HG02852 (cell line): ENCODE measurements at regions not wholly inside any gene's neighbourhood (a gene's known extent, or its start where the extent isn't known, plus 50 kb on each side); places are given as distances from the start of the nearest gene placed in this dataset.
"Not testable (repeated sequence)": the region's sequence is repeated elsewhere in the genome, so short reads cannot be mapped to it uniquely, and the experiment has no call there.

Experiments used
- ATAC-seq: cut with Tn5 transposase; IDR thresholded peaks from one replicate; pipeline ENCODE4 v1.9.1; 2021; ENCODE audit warnings: mild to moderate bottlenecking, moderate library complexity; ENCODE audit not compliant: unreplicated experiment

DNA sequence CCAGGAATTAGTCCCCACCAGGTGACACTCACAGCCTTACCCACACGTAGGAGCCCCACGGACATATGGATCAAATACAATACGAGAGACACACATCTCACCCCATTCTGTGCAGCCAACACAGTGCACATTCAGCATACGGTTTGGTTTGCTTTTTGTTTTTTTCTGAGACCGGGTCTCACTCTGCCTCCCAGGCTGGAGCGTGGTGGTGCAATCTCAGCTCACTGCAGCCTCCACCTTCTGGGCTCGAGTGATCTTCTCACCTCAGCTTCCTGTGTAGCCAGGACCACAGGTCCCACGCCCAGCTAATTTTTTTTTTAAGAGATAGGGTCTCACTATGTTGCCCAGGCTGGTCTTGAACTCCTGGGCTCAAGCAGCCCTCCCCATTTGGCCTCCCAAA is 102.8 kb downstream of the POTEB start:
- not testable (repeated sequence) for ATAC-seq

DNA sequence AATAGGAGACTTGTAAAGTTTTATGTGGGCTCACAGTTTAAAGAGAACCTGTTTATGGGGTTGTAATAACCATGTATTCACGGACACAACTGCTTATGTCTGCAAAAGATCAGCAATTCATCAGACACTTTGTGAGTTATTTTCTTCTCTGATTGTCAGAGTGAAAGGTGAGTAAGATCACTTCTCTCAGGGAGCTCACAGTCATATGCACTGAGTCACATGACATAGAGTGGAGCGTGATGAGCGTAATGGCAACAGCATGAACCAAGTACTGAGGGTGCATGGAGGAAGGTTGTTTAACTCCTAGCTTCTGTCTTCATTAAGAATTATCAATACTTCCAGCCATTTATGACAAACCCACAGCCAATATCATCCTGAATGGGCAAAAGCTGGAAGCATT is 111.0 kb downstream of the POTEB start:
- ATAC-seq: not testable (repeated sequence)

DNA sequence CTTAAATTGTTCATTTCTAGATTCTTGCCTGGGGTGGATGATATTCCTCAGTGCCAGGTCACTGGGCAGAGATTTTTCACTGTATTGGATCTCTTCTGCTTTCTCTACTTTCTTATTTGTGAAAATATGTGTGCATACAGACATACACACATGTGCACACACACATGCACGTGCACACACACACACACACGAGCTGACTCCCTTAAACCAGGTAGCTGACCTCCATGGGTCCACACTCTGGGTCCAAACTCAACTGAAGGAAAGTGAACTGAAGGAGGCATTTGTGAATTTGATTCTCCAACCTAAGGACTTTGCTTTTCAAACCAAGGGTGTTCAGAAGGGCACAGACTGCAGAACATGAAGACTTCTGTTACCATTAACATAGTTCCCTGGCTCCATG is 113.8 kb downstream of the POTEB start:
- not testable (repeated sequence) for ATAC-seq

DNA sequence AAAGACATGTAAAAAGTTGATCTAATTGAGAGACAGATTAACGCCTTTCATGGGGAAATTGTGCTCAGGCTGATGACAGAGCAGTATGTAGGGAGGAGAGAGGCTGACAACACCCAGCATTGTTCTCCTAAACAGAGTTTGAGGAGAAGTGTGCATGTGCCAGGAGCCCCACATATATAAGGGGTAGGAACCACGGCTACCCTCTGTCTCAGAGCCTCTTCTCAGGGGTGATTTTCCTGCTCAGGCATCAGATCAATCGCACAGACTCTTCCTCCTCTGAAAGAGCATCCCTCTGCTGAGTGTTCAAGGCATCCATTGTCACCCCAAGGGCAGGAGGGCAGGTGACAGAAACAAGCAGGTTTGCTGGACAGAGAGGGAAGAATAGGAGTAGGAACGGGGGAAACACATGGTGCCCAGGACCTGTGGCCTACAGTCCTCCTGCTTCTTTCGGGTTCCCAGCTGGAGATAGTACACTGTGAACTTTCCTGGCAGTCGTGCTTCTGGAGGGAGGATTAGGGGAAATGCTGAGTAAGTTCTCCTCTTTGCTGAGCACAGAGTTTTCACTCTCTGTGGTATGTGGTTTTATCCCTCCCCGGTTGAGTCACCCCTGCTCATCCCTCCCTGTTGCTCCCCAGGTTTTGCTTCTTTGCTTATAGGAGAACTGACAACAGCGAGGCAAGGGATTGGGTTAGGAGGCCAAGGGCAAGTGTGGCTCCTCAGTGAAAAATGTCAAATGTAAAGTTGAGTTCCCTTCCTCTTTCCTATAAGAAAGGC is 117.1 kb downstream of the POTEB start:
- ATAC-seq: peak; percentile 66

DNA sequence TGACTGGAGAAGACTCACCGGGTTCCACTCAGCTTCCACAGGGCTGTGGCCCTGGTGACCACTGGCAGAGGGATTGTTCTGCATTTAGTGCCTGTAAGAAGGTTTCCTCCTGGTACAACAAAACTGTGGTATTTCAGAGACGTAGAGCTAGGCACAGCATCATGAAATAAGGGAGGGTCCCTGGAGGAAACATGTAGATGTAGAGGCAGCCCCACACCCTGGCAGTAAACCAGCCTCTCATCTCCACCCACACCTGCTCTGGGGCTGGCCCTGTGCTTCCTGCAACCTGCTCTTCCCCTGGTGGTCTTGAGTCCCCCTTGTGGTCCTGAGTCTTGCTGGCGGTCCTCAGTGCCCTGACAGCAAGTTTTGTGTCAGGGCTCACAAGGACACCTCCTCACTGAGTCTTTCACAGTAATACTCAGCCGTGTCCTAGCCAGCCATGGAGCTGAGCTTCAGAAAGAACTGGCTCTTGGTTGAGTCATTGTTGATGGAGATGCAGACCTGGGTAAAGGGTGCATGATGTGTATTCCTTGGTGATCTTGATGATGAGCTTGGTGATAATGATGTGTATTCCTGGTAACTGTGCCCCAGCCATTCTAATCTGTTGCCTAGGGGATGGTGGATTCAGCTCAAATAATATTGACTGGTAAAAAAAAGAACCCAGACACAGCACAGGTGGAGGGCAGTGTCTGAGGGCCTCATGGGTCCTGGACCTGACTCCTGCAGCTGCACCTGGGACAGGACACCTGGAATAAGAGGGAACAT is 118.0 kb downstream of the POTEB start:
- ATAC-seq: not testable (repeated sequence)

DNA sequence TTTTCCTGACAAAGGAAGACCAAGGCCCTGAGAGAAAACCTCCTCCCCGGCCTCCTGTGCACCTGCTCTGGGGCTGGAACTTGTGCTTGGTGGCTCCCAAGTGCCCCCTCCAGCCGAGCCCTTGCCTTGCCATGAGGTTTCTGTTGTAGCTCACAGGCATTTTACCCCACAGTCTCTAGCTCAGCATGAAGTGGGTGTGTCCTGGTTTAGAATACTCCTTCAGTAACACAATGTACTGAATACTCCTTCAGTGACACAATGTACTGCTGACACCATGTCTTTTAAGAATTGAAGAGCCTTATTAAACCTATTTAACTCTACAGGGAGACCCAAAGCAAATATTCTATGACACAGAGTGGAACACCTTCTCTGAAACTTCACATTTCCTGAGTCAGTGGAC is 123.7 kb downstream of the POTEB start:
- ATAC-seq: not testable (repeated sequence)

DNA sequence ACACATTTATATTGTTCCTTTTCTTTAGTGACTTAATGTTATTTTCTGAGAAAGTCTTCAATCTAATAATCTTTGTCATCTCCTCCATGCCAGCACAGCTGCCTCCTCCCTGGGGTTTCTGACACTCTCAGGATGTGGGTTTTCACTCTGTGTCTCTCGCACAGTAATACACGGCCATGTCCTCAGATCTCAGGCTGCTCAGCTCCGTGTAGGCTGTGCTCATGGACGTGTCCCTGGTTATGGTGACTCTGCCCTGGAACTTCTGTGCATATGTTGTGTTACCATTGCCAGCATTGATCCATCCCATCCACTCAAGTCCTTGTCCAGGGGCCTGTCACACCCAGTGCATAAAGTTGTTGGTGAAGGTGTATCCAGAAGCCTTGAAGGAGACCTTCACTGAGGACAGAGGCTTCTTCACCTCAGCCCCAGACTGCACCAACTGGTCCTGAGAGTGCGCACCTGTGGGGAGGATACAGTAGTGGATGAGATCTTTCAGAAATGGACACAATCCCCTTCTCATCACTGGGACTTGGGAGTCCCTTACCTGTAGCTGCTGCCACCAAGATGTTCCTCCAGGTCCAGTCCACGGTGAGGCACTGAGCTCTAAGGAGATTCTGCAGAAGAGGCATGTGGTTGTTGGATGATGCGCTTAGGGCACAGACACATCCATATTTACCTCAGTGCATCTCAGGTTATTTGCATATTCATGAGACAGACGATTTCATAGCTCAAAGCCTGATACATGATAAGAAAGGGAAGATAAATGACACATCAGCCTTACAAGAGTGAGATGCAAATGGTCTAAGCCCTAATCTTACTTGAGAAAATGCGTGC is 125.2 kb downstream of the POTEB start:
- ATAC-seq: not testable (repeated sequence)

DNA sequence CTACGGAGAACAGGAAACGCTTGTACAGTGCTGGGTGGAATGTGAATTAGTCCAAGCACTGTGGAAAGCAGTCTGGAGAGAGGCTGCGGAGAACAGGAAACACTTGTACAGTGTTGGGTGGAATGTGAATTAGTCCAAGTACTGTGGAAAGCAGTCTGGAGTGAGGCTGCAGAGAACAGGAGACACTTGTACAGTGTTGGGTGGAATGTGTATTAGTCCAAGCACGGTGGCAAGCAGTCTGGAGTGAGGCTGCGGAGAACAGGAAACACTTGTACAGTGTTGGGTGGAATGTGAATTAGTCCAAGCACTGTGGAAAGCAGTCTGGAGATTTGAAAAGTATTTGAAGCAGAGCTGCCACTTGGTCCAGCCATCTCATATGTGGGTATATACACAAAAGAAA is 128.4 kb downstream of the POTEB start:
- ATAC-seq: not testable (repeated sequence)

DNA sequence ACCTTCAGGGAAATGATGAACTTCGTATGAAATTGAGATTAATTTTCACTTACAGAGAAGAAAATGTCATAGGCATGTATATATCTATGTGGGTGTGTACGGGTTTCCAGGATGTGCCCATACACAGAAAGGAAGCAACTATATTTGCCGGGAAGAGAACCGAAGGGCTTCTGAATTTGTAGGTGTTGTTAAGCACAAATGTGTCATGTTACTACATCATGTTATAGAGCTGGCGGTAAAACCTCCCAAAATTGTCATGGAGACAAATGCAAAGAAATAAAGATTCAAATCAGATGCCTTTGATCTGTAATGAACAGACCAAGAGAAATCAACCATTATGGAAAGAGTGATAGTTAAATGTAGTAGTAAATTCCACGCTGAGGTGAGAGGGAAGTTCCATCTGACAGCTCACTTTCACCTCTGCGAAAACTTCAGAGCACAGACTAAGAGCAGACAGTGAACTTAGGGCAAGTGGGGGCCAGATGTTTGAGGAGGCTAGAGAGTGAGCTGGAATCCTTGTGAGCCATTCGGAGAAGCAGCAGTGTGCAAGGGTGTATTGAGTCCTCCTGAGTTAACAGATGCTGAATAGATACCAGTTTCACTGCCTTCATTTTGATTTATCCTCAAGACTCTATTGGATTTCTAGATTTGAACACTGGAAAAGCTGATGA is 133.2 kb downstream of the POTEB start:
- ATAC-seq: not testable (repeated sequence)

DNA sequence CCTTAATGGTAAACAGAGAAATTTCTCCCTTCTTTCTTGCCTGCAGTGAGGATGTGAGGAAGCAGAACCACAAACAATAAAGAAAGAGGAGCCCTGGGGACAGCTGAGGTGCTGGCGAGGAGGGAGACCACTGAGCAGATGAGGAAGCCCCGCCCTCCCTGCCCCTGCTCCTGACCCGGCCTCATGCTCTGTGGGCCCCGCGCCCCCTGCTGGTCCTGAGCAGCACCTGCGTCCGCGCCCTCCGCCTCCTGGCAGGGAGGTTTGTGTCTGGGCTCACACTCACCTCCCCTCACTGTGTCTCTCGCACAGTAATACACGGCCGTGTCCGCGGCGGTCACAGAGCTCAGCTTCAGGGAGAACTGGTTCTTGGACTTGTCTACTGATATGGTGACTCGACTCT is 135.5 kb downstream of the POTEB start:
- not testable (repeated sequence) for ATAC-seq

DNA sequence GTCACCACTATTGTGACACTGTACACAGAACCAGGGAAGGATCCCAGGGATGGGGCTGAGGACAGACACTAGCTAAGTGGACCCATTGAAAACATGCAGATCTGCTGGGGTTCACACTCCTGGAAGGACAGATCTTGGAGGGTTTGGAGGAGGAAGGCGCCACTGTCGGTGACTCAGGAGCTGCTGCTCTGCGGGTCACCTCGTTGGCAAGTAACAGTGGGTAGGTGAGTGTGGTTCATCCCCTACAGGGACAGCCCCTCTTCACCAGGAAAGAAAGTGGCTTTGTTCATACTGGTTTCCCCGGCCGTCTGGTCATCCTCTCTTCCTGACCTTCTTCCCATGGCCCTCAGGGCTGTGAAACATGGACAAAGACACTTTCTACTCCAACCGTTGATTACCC is 139.5 kb downstream of the POTEB start:
- not testable (repeated sequence) for ATAC-seq

DNA sequence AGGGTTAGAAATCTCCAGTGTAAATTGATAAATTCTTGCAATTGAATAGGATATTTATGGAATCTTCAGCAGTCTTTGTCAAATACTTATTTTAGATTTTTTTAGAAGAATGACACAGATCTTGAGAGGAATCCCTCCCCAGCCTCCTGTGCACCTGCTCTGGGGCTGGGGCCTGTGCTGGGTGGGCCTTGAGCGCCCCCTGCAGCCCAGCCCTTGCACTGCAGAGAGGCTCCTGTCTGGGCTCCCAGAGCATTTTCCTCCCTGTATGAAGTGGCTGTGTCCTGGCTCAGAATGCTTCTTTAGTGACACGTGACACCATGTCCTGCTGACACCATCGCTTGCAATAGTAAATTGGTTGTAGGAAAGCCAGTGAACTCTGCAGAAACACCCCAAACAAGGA is 141.1 kb downstream of the POTEB start:
- ATAC-seq: not testable (repeated sequence)

DNA sequence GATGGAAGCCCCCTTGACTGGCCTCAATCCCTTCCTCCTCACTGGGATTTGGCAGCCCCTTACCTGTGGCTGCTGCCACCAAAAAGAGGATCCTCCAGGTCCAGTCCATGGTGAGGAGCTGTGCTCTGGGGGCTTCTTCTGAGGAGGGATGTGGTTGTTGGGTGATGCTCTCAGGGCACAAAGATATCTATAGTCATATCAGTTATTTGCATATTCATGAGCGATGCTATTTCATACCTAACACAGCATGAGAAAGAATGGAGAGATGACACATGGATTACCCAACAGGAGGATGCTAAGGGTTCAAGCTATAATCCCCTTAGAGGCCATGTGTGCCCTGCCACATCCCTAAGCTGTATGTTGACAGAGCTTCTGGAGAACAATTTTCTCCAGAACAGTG is 141.7 kb downstream of the POTEB start:
- ATAC-seq: not testable (repeated sequence)

DNA sequence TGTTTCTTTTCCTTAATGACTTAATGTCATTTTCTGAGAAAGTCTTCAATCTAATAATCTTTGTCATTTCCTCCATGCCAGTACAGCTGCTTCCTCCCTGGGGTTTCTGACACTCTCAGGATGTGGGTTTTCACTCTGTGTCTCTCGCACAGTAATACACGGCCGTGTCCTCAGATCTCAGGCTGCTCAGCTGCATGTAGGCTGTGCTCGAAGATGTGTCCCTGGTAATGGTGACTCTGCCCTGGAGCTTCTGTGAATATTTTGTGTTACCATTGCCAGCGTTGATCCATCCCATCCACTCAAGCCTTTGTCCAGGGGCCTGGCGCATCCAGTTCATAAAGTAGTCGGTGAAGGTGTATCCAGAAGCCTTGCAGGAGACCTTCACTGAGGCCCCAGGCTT is 142.2 kb downstream of the POTEB start:
- not testable (repeated sequence) for ATAC-seq

DNA sequence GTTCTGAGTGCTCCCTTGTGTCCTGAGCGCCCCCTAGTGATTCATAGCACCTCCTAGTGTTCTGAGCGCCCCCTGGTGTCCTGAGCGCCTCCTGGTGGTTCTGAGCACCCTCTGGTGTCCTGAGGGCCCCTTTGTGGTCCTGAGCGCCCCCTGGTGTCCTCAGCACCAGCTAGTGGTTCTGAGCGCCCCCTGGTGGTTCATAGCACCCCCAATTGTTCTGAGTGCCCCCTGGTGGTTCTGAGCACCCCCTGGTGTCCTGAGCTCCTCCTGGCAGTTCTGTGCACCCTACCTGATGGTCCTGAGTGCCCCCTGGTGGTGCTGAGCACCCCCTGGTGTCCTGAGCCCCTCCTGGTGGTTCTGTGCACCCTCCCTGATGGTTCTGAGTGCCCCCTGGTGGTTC is 146.0 kb downstream of the POTEB start:
- peak; percentile 49 for ATAC-seq

DNA sequence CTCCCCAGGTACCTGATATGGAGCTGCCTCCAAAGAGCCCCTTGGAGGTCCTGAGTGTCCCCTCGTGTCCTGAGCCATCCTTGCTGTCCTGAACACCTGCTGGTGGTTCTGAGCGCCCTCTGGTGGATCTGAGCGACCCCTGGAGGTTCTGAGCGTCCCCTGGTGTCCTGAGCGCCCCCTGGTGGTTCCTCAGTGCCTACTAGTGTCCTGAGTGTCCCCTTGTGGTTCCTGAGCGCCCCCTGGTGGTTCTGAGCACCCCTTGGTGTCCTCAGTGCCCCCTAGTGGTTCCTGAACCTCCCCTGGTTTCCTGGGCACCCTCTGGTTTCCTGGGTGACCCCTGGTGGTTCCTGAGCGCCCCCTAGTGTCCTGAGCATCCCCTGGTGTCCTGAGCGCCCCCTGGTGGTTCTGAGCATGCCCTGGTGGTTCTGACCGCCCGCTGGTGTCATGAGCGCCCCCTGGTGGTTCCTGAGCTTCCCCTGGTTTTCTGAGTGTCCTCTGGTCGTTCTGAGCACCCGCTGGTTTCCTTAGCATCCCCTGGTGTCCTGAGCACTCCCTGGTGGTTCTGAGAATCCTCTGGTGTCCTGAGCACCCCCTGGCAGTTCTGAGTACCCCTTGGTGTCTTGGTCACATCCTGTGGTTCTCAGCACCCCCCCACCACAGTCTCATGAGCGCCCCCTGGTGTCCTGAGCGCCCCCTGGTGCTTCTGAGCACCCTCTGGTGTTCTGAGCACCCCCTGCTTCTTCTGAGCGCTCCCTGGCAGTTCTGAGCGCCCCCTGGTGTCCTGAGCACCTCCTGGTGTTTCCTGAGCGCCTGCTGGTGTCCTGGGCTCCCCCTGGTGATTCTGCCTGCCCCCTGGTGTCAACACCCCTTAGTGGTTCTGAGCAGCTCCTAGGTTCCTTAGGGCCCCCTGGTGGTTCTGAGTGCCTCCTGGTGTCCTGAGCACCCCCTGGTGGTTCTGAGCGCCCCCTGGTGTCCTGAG is 146.8 kb downstream of the POTEB start:
- ATAC-seq: peak; percentile 71

DNA sequence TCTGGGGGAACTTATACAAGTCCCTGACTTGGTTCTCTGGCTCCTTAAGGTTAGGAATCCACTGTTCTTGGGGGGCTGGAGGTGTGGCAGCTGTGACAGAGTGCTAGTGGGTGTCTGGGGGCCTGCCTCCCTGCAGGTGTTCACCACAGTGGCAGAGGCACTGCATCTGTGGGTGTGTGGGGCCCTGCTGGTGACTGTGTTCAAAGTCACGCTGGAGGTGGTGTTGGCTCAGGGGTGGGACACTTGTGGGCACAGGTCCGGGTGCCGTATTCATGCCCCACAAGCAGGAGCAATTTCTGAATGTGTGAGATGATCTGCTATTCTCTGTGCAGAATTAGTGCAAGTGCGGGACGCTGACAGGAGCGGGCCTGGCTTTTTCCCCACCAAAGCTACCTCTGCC is 152.5 kb downstream of the POTEB start:
- not testable (repeated sequence) for ATAC-seq

DNA sequence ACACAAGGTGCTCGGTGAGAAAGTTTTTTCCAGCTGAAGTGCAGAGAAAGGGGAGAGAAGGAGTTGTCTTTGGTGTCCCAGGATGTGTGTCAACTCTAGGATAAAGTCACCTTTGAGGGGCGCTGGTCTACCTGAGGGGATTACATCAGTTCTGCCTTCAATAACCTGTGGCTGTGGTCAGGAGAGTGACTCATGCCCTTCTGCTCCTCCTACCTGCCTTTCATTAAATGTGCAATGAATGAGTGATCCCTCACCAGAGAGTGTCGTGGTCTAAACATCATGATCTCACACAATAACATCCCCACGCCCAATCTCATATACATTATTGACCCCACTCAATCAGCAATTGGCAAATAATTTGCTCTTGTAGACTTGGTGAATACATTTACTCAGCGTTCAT is 156.4 kb downstream of the POTEB start:
- not testable (repeated sequence) for ATAC-seq

DNA sequence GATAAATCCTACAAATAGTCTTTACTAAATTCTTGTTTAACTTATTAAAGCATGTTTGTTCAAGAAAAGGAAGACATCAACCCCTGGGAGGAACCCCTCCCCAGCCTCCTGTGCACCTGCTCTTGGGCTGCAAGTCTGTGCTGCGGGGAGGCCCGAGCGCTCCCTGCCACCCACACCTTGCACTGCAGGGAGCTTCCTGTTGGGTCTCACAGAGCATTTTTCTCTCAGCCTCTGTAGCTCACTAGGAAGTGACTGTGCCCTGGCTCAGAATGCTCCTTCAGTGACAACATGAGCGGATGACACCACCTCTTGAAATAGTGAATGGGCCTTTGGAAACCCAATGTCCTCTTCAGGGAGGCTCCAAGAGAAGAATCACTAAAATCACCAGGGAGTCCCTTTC is 158.8 kb downstream of the POTEB start:
- peak; percentile 72 for ATAC-seq

DNA sequence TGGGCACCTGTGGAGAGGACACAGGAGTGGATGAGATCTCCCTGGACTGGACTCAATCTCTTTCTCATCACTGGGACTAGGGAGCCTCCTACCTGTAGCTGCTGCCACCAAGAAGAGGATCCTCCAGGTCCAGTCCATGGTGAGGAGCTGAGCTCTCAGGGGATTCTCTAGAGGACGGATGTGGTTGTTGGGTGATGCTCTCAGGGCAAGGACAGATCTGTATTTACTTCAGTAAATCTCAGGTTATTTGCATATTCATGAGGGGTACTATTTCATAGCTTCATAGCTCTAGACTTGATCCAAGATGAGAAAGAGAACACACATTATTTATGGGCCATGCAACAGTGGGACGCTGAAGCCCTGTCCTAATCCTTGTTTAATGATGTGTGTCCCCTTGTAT is 159.4 kb downstream of the POTEB start:
- ATAC-seq: peak; percentile 71
